ENCODE measurements at regions not wholly inside any gene's neighbourhood (a gene's known extent, or its start where the extent isn't known, plus 50 kb on each side); places are given as distances from the start of the nearest gene placed in this dataset.
A peak's percentile ranks its signal among the peaks of the same experiment; 100 is the strongest.
"Not testable (repeated sequence)": the region's sequence is repeated elsewhere in the genome, so short reads cannot be mapped to it uniquely, and the experiment has no call there.

GRCh38 chr12:46577063-46577776, 204.6 kb upstream of the SLC38A2 start:
- Histone ChIP-seq H3K4me3 (ENCODE audit: low read length) (no peak overlapping the region), H3K36me3 (ENCODE audit: control insufficient read depth, insufficient read depth, low read length) (no peaks in the 10 kb centered on the region), H3K27ac (ENCODE audit: low read depth, low read length) (no peak overlapping the region), H3K27me3 (ENCODE audit: control insufficient read depth, insufficient read depth, low read length) (no peaks in the 10 kb centered on the region), H3K9ac (ENCODE audit: low read length) (no peak overlapping the region), H3K4me1 (ENCODE audit: control insufficient read depth, insufficient read depth, low read length) (no peaks in the 10 kb centered on the region)

GRCh38 chr12:46574847-46575246, 202.3 kb upstream of the SLC38A2 start:
- H3K27ac ChIP-seq (ENCODE audit: low read depth, low read length): no peak overlapping the region

GRCh38 chr12:46573347-46573658, 200.7 kb upstream of the SLC38A2 start:
- H3K27ac ChIP-seq (ENCODE audit: low read depth, low read length): no peak overlapping the region

More at GRCh38 chr12:46574847-46575246, 202.3 kb upstream of the SLC38A2 start:
- H3K4me3 ChIP-seq (ENCODE audit: low read length): no peak overlapping the region
- no peak overlapping the region for H3K9ac ChIP-seq (ENCODE audit: low read length)
- no peaks in the 10 kb centered on the region for H3K4me1 ChIP-seq (ENCODE audit: control insufficient read depth, insufficient read depth, low read length)
- H3K27me3 ChIP-seq (ENCODE audit: control insufficient read depth, insufficient read depth, low read length): no peaks in the 10 kb centered on the region
- no peaks in the 10 kb centered on the region for H3K36me3 ChIP-seq (ENCODE audit: control insufficient read depth, insufficient read depth, low read length)

GRCh38 chr12:46572644-46573346, 200.2 kb upstream of the SLC38A2 start:
- Histone ChIP-seq H3K4me3 (ENCODE audit: low read length) (no peak overlapping the region), H3K27me3 (ENCODE audit: control insufficient read depth, insufficient read depth, low read length) (no peaks in the 10 kb centered on the region), H3K27ac (ENCODE audit: low read depth, low read length) (no peak overlapping the region), H3K36me3 (ENCODE audit: control insufficient read depth, insufficient read depth, low read length) (no peaks in the 10 kb centered on the region), H3K9ac (ENCODE audit: low read length) (no peak overlapping the region), H3K4me1 (ENCODE audit: control insufficient read depth, insufficient read depth, low read length) (no peaks in the 10 kb centered on the region)

More at GRCh38 chr12:46573347-46573658, 200.7 kb upstream of the SLC38A2 start:
- Histone ChIP-seq H3K4me1 (ENCODE audit: control insufficient read depth, insufficient read depth, low read length) (no peaks in the 10 kb centered on the region), H3K36me3 (ENCODE audit: control insufficient read depth, insufficient read depth, low read length) (no peaks in the 10 kb centered on the region), H3K4me3 (ENCODE audit: low read length) (no peak overlapping the region), H3K27me3 (ENCODE audit: control insufficient read depth, insufficient read depth, low read length) (no peaks in the 10 kb centered on the region), H3K9ac (ENCODE audit: low read length) (no peak overlapping the region)

GRCh38 chr12:46571608-46572007, 199.0 kb upstream of the SLC38A2 start:
- H3K4me3 ChIP-seq (ENCODE audit: low read length): no peak overlapping the region
- H3K36me3 ChIP-seq (ENCODE audit: control insufficient read depth, insufficient read depth, low read length): no peaks in the 10 kb centered on the region
- H3K27ac ChIP-seq (ENCODE audit: low read depth, low read length): no peak overlapping the region
- no peaks in the 10 kb centered on the region for H3K27me3 ChIP-seq (ENCODE audit: control insufficient read depth, insufficient read depth, low read length)
- H3K9ac ChIP-seq (ENCODE audit: low read length): no peak overlapping the region
- H3K4me1 ChIP-seq (ENCODE audit: control insufficient read depth, insufficient read depth, low read length): no peaks in the 10 kb centered on the region

- Histone ChIP-seq H3K27me3 (ENCODE audit: control insufficient read depth, insufficient read depth, low read length) (no peaks in the 10 kb centered on the region), H3K9ac (ENCODE audit: low read length) (no peak overlapping the region), H3K4me1 (ENCODE audit: control insufficient read depth, insufficient read depth, low read length) (no peaks in the 10 kb centered on the region), H3K4me3 (ENCODE audit: low read length) (no peak overlapping the region), H3K36me3 (ENCODE audit: control insufficient read depth, insufficient read depth, low read length) (no peaks in the 10 kb centered on the region), H3K27ac (ENCODE audit: low read depth, low read length) (no peak overlapping the region)
Observed at GRCh38 chr12:46569826-46570439, 197.4 kb upstream of the SLC38A2 start.

GRCh38 chr12:46567667-46568066, 195.1 kb upstream of the SLC38A2 start:
- Histone ChIP-seq H3K36me3 (ENCODE audit: control insufficient read depth, insufficient read depth, low read length) (no peaks in the 10 kb centered on the region), H3K27me3 (ENCODE audit: control insufficient read depth, insufficient read depth, low read length) (no peaks in the 10 kb centered on the region), H3K27ac (ENCODE audit: low read depth, low read length) (no peak overlapping the region), H3K4me3 (ENCODE audit: low read length) (no peak overlapping the region), H3K9ac (ENCODE audit: low read length) (no peak overlapping the region), H3K4me1 (ENCODE audit: control insufficient read depth, insufficient read depth, low read length) (no peaks in the 10 kb centered on the region)

GRCh38 chr12:46562625-46563225, 190.2 kb upstream of the SLC38A2 start:
- H3K36me3 ChIP-seq (ENCODE audit: control insufficient read depth, insufficient read depth, low read length): no peaks in the 10 kb centered on the region
- H3K27ac ChIP-seq (ENCODE audit: low read depth, low read length): no peak overlapping the region
- H3K9ac ChIP-seq (ENCODE audit: low read length): no peak overlapping the region
- no peak overlapping the region for H3K4me3 ChIP-seq (ENCODE audit: low read length)
- H3K27me3 ChIP-seq (ENCODE audit: control insufficient read depth, insufficient read depth, low read length): no peaks in the 10 kb centered on the region
- peaks cover 15% of the 10 kb centered on the region for H3K4me1 ChIP-seq (ENCODE audit: control insufficient read depth, insufficient read depth, low read length)

GRCh38 chr12:46561769-46562624, 189.4 kb upstream of the SLC38A2 start:
- H3K27me3 ChIP-seq (ENCODE audit: control insufficient read depth, insufficient read depth, low read length); H3K9ac ChIP-seq (ENCODE audit: low read length); H3K27ac ChIP-seq (ENCODE audit: low read depth, low read length); H3K36me3 ChIP-seq (ENCODE audit: control insufficient read depth, insufficient read depth, low read length); H3K4me3 ChIP-seq (ENCODE audit: low read length): not testable (repeated sequence)
- peaks cover 15% of the 10 kb centered on the region for H3K4me1 ChIP-seq (ENCODE audit: control insufficient read depth, insufficient read depth, low read length)

- no peak overlapping the region for H3K27ac ChIP-seq (ENCODE audit: low read depth, low read length)
- H3K4me3 ChIP-seq (ENCODE audit: low read length): no peak overlapping the region
- peaks cover 19% of the 10 kb centered on the region for H3K4me1 ChIP-seq (ENCODE audit: control insufficient read depth, insufficient read depth, low read length)
- H3K36me3 ChIP-seq (ENCODE audit: control insufficient read depth, insufficient read depth, low read length): no peaks in the 10 kb centered on the region
- no peak overlapping the region for H3K9ac ChIP-seq (ENCODE audit: low read length)
- H3K27me3 ChIP-seq (ENCODE audit: control insufficient read depth, insufficient read depth, low read length): no peaks in the 10 kb centered on the region
Observed at GRCh38 chr12:46560874-46561273, 188.3 kb upstream of the SLC38A2 start.

- peaks cover 27% of the 10 kb centered on the region for H3K4me1 ChIP-seq (ENCODE audit: control insufficient read depth, insufficient read depth, low read length)
- H3K4me3 ChIP-seq (ENCODE audit: low read length): no peak overlapping the region
- H3K27ac ChIP-seq (ENCODE audit: low read depth, low read length): peak overlapping the region; percentile 59
- H3K36me3 ChIP-seq (ENCODE audit: control insufficient read depth, insufficient read depth, low read length): no peaks in the 10 kb centered on the region
- no peak overlapping the region for H3K9ac ChIP-seq (ENCODE audit: low read length)
- H3K27me3 ChIP-seq (ENCODE audit: control insufficient read depth, insufficient read depth, low read length): no peaks in the 10 kb centered on the region
Observed at GRCh38 chr12:46560089-46560488, 187.5 kb upstream of the SLC38A2 start.

GRCh38 chr12:46559311-46559710, 186.7 kb upstream of the SLC38A2 start:
- peak overlapping the region; percentile 59 for H3K27ac ChIP-seq (ENCODE audit: low read depth, low read length)
- no peak overlapping the region for H3K4me3 ChIP-seq (ENCODE audit: low read length)
- peaks cover 28% of the 10 kb centered on the region for H3K4me1 ChIP-seq (ENCODE audit: control insufficient read depth, insufficient read depth, low read length)
- H3K27me3 ChIP-seq (ENCODE audit: control insufficient read depth, insufficient read depth, low read length): no peaks in the 10 kb centered on the region
- no peak overlapping the region for H3K9ac ChIP-seq (ENCODE audit: low read length)
- no peaks in the 10 kb centered on the region for H3K36me3 ChIP-seq (ENCODE audit: control insufficient read depth, insufficient read depth, low read length)

All from rectal smooth muscle tissue (tissue), 1 donor.